ENCODE measurements at regions not wholly inside any gene's neighbourhood (a gene's known extent, or its start where the extent isn't known, plus 50 kb on each side); places are given as distances from the start of the nearest gene placed in this dataset.

DNA sequence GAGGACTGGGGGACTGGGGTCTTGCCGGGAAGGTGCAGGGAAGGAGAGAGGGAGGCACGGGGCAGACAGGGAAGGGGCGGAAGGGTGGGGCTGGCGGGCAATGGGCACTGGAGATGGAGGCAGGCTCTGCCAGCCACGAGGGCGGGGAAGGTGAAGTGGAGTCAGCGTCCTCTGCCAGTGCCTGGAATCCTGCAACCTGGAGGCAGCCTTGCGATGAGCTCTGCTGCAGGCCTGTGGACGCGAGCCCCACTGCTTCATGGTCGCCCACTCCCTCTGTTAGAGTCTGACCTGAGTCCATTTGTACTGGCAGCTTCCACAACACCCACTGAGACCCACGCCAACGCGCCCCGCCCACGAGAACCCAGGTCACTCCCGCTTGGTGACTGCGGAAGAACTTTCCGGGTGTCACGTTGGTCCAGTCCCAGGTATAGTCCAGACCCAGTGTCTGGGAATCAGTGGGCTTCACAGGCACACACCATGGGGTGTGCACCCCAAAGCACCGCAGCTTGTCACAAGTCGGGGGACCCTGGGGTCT is 106.4 kb upstream of the PPP1R26 start:
- no peak for DNase-seq (ENCODE audit: low read depth)
- H3K4me3 ChIP-seq (ENCODE audit: low read depth, low read length) = no peak overlapping the region
- TF ChIP-seq, protein P1, sequence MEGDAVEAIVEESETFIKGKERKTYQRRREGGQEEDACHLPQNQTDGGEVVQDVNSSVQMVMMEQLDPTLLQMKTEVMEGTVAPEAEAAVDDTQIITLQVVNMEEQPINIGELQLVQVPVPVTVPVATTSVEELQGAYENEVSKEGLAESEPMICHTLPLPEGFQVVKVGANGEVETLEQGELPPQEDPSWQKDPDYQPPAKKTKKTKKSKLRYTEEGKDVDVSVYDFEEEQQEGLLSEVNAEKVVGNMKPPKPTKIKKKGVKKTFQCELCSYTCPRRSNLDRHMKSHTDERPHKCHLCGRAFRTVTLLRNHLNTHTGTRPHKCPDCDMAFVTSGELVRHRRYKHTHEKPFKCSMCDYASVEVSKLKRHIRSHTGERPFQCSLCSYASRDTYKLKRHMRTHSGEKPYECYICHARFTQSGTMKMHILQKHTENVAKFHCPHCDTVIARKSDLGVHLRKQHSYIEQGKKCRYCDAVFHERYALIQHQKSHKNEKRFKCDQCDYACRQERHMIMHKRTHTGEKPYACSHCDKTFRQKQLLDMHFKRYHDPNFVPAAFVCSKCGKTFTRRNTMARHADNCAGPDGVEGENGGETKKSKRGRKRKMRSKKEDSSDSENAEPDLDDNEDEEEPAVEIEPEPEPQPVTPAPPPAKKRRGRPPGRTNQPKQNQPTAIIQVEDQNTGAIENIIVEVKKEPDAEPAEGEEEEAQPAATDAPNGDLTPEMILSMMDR (IDR thresholded peaks at IDR 0.05; ENCODE audit: insufficient read depth, low read depth, low read length) = no peak

DNA sequence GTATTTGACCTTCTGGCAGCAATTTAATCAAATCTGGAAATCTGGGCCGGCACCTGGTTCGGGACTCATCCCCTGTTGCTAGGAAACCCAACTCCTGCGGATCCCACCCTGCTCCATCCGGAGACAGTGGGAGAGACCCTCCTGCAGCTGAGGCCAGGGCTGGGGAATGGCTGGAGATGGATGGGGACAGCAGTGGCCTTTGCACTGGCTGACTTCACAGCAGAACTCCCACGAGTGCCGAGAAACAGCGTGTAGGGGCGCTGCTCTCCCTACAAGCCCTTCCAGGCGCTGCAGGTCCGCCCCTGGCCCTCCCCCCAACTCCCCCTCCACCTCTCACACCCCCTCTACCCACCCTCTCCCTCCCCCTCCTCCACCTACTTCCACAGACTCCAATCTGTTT is 105.8 kb upstream of the PPP1R26 start:
- DNase-seq (ENCODE audit: low read depth) = no peak
- TF ChIP-seq, protein P1 (IDR thresholded peaks at IDR 0.05; ENCODE audit: insufficient read depth, low read depth, low read length) = no peak
- H3K4me3 ChIP-seq (ENCODE audit: low read depth, low read length) = no peak overlapping the region

GRCh38 chr9:135374591-135374990 is 105.0 kb upstream of the PPP1R26 start:
- TF ChIP-seq, protein P1 (IDR thresholded peaks at IDR 0.05; ENCODE audit: insufficient read depth, low read depth, low read length) = no peak
- DNase-seq (ENCODE audit: low read depth) = no peak
- no peak overlapping the region for H3K4me3 ChIP-seq (ENCODE audit: low read depth, low read length)

- no peak for DNase-seq (ENCODE audit: low read depth)
- TF ChIP-seq, protein P1 (IDR thresholded peaks at IDR 0.05; ENCODE audit: insufficient read depth, low read depth, low read length) = no peak
- no peak overlapping the region for H3K4me3 ChIP-seq (ENCODE audit: low read depth, low read length)
Measured at GRCh38 chr9:135375001-135375400, 104.6 kb upstream of the PPP1R26 start.

GRCh38 chr9:135376511-135377265 is 102.9 kb upstream of the PPP1R26 start:
- no peak for DNase-seq (ENCODE audit: low read depth)
- H3K4me3 ChIP-seq (ENCODE audit: low read depth, low read length) = no peak overlapping the region
- TF ChIP-seq, protein P1 (IDR thresholded peaks at IDR 0.05; ENCODE audit: insufficient read depth, low read depth, low read length) = no peak

DNA sequence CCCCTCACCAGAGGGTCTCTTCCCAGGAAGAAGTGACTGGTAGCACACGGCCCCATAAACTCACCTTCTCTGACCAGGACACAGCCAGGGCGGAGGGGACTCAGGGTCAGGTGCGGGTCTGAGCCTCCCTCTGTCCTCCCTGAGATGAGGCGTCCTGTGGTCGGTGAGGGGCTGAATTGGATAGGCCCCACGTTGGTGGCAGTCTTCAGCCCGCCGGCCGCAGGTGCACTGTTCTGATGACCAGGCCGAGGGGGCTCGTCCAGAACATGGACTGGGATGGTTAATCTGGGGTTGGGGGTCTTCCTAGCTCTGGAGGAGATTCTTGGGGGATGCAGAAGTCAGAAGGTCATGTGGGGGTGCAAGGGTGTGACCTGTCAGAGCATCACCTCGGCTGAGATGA is 102.2 kb upstream of the PPP1R26 start:
- DNase-seq (ENCODE audit: low read depth) = no peak
- H3K4me3 ChIP-seq (ENCODE audit: low read depth, low read length) = no peak overlapping the region
- TF ChIP-seq, protein P1 (IDR thresholded peaks at IDR 0.05; ENCODE audit: insufficient read depth, low read depth, low read length) = no peak
